DMS114 treated with DMSO at 0.1 percent for 48 hours (cell line): ENCODE measurements at regions not wholly inside any gene's neighbourhood (a gene's known extent, or its start where the extent isn't known, plus 50 kb on each side); places are given as distances from the start of the nearest gene placed in this dataset.
"Not testable (repeated sequence)": the region's sequence is repeated elsewhere in the genome, so short reads cannot be mapped to it uniquely, and the experiment has no call there.

ENCODE experiments used
- DNase-seq: peaks from one replicate; lab custom pipeline; 2025; ENCODE audit not compliant: unreplicated experiment; lab: John Stamatoyannopoulos, UW

DNA sequence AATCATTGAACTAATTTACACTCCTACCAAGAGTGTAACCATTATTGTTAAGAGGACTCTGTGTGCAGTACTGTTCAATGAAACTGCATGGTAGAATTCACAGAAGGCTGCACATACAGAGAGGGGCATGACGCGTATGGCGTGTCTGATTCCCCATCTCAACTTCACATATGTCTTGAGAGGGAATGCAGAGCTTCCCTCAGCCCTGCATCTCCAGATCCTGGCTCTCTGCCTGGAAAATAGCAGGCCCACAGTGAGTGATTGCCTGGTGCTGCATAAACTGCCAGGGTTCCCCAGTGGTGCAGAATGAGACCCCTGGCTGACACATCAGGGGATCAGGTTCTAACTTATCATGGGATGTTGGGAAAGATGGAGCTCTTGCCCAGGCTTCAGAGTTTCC is 260.2 kb upstream of the ISX start:
- DNase-seq = no peak

DNA sequence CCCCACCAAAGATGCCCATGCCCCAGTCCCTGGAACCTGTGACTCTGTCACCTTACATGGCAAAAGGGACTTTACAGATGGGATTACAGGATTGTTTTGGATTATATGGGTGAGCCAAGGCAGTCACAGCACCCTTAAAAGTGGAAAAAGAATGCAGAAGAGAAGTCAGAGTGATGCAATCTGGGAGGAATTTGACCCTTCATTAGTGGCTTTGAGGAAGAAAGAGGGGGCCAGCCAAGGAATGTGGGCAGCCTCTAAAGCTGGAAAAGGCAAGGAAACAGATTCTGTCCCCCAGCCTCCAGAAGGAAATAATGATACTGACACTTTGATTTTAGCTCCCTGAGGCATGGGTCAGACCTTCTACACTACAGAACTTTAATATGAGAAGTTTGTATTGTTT is 257.3 kb upstream of the ISX start:
- DNase-seq = no peak

DNA sequence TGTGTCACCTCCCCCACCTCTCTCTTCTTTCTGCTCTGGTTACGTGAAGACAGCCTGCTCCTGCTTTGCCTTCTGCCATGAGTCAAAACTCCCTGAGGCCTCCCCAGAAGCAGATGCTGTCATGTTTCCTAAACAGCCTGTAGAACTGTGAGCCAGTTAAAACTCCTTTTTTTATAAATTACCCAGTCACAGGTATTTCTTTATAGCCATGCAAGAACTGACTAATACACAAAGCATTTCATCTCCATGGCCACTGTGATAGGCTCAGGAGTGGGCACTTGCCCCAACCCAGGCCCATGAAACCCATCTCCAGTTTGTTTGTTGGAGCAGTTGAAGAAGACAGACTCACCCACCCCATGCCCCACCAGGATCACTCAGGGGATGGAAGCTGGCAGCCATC is 253.3 kb upstream of the ISX start:
- DNase-seq = no peak

GRCh38 chr22:34814260-34815025 is 251.5 kb upstream of the ISX start:
- no peak for DNase-seq

- no peak for DNase-seq
These were observed 236.5 kb upstream of the ISX start for GRCh38 chr22:34829485-34829884.

GRCh38 chr22:34834059-34834458 is 231.9 kb upstream of the ISX start:
- no peak for DNase-seq

DNA sequence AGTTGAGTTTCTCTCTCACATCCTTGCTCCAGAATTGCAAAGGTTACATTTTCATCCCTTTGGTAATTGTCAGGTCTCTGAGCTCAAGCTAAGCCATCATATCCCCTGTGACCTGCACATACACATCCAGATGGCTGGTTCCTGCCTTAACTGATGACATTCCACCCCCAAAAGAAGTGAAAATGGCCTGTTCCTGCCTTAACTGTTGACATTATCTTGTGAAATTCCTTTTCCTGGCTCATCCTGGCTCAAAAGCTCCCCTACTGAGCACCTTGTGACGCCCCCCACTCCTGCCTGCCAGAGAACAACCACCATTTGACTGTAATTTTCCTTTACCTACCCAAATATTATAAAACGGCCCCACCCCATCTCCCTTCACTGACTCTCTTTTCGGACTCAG is 231.4 kb upstream of the ISX start:
- not testable (repeated sequence) for DNase-seq

- no peak for DNase-seq
These were observed 224.6 kb upstream of the ISX start for GRCh38 chr22:34841331-34841771.

DNA sequence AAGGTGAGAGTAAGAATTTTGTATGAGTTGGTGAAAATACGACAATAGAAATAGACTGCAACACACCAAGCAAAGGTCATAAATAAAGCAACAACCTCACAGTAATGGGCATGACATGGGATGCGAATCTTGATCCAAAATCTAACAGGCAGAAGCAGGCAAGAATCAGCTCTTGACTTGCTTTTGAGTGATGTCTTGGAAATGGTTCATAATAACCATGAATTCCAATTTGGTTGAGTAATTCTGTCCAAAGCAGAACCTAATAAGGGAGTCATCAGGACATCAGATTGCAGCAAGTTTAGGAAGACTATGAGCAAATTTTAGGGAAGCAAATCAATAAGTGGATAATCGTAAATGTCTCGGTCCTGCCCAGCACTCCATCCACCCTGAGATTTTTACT is 224.0 kb upstream of the ISX start:
- DNase-seq = no peak

DNA sequence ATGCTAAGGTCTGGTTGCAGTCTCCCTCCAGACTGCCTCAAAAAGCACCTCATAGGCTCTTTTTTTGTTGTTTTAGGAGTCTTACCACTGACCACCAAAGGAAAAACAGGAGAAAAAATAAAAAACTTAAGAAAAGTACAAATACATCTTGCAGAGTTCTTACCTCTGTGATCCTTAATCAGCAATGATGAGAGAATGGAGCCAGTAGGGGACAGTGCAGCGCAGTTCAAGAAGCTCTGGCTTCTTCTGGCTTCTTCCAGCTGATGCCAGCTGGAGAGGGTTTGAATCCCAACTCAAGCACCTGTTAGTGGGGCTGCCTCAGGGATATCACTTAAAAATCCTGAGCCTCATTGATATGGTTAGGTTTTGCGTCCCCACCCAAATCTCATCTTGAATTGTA is 223.3 kb upstream of the ISX start:
- no peak for DNase-seq

DNA sequence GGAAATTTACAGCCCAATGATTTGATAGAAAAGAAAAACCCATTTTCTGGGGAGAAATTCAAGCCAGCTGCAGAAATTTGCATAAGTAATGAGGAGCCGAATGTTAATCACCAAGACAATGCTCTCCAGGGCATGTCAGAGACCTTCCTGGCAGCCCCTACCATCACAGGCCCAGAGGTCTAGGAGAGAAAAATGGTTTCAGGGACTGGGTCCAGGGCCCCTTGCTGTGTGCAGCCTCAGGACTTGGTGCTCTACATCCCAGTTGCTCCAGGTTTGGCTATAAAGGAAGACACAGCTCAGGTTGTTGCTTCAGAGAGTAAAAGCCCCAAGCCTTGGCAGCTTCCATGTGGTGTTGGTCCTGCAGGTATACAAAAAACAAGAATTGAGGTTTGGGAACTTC is 222.2 kb upstream of the ISX start:
- not testable (repeated sequence) for DNase-seq

DNA sequence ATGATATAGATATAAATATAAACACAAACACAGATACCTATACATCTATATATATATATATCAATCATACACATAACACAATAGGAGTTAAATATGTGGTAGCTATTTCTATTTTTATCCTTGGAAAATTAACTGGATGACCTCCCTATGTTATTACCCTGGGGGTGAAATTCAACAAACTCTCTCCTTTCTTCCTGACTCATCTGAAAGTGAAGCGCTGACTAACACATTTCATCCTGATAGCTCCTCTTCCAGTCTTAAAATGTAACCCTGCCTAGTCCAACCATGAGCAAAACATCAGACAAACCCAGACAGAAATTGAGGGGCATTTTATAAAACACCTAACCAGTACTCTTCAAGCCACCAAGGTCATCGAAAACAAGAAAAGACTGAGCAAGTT is 220.6 kb upstream of the ISX start:
- DNase-seq = no peak

DNA sequence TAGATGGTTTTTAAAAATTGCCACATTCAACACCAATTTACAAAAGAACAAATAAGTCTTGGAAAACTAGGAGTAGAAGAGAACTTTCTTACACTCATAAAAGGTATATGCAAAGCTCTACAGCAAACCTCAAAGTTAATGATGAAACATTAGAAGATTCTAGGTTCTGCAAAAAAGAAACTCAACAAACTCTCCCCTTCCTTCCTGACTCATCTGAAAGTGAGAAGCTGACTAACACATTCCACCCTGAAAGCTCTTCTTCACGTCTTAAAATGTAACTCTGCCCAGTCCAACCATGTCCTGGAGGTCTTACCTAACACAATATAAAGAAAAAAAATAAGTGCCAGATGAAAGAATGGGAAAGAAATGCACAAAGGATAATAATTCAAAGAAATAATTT is 218.9 kb upstream of the ISX start:
- DNase-seq = no peak

DNA sequence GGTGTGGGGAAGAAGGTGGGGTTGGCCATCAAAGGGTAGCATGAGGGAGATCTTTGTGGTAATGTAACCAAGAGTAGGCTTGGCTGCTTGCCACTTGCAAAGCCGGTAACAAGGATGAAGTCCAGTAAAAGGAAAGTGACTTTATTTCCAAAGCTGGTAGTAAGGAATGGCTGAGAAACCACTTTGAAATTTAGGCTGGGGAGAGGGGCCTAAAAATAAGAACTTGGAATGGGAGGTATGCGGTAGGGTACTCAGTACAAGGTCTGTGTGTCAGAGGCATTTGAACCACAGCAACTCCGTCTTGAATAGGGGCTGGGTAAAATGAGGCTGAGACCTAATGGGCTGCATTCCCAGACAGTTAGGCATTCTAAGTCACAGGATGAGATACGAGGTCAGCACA is 216.0 kb upstream of the ISX start:
- no peak for DNase-seq

DNA sequence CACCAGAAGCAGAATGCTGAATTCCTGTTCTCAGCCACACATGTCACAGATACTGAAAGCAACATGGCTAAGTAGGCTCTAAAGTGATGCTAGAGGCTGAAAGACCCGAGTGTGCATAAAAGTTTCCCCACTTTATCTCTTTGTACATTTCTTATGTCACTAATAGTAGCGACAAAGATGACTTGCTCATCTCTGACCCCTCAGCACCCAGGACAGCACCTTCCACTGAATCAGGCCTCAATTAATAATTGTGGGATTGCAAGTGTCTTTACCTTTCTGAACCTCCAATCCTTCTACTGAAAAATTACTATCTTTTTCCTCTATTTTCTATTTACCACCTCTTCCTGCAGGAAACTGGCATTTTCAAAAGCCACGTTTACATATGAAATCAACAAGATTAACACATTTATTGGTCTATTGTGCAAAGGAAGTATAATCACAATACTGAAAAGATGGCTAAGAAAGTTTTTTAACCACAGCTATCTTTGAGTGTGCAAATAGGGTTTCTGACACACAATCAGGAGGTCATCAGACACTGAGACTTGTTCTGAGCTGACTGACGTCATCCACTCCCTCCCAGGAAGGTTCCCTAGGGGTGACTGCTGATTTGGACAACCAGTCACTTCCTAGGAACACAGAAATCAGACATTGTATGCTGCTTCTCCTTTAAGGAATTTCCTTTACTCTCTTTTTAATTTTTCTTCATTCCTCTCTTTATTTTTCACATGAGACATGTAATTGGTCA is 213.9 kb upstream of the ISX start:
- no peak for DNase-seq

GRCh38 chr22:34855471-34855870 is 210.5 kb upstream of the ISX start:
- no peak for DNase-seq

DNA sequence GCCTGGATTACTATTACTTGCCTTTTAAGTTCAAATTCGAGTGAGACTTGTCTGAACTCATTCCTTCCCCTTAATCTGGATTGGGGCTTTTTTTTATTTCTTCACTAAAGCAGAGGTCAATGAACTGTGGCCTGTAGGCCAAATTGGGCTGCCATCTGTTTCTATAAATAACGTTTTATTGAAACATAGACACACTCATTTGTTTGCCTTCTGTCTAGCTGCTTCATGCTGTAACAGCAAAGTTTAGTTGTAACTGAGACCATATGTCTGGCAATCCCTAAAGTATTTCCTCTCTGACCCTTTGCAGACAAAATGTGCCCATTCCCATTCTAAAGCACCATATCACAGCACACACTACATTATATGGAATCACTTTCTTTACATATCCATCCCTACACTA is 207.9 kb upstream of the ISX start:
- DNase-seq = no peak

GRCh38 chr22:34861787-34862186 is 204.2 kb upstream of the ISX start:
- no peak for DNase-seq

DNA sequence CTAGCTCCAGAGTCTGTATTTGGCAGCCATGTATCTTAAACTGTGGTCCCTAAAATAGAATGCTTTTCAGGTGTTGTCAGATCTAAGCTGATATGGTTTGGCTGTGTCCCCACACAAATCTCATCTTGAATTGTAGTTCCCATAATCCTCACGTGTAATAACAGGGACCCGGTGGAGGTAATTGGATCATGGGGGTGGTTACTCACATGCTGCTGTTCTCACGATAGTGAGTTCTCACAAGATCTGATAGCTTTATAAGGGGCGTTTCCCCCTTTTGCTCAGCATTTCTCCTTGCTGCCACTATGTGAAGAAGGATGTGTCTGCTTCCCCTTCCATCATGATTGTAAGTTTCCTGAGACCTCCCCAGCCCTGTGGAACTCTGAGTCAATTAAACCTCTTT is 199.9 kb upstream of the ISX start:
- no peak for DNase-seq

DNA sequence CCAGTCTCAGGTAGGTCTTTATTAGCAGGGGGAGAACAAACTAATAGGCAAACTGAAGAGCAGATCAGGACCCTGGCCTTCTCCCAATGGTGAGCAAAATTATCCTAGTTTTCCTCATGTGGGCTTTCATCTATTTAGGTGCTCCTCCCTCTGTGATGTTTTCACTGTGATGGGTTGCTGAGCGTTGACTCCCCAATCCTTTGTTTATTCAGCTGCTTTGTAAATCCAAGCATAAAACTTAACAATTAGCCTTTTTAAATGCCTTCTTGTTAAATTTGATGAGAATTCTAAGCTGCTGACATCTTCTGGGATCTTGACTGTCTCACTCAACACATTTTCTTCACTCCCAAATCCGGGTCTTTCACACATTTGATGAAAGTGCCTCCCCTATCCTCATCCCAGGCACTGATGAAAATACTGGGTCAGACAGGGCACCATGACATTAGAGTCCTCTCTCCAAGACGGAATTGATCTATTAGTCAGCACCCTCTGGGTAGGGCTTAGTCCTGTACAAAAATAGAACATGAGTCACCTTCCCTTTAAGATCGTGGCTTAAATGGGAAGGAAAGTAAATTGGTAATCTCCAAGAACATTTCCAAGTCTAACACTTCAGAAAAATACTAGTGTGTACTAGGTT is 199.3 kb upstream of the ISX start:
- DNase-seq = no peak

DNA sequence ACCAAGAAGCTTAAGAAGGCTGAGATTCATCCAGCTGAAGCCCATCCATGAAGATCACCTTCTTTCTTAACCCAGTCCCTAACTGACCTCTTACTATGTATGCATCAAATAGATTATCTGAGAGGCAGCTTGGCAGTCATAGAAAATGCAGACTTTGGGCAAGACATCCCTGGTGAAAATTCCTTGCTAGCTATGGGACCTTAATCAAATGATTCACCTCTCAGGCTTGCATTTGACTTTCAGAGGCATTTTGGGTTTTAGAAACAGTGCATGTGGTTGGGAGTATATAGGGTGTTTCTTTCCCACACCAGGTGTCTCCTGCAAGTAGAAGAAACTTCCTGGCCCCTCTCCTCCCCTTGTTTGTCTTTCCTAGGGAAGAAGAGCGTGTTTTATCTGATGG is 188.5 kb upstream of the ISX start:
- DNase-seq = no peak

GRCh38 chr22:34878171-34878570 is 187.8 kb upstream of the ISX start:
- no peak for DNase-seq
